Limb (tissue), 2 donors: ENCODE measurements at regions not wholly inside any gene's neighbourhood (a gene's known extent, or its start where the extent isn't known, plus 50 kb on each side); places are given as distances from the start of the nearest gene placed in this dataset.

Source experiments
- DNase-seq, 2 donors: peaks; one replicate each; pipeline ENCODE4 v3.0.0-alpha.2; 2016; ENCODE audit errors: extremely low spot score in 2 of 2

- DNase-seq, result no peak
Observed at GRCh38 chr5:173719731-173720082, 103.3 kb upstream of the BOD1 start.

GRCh38 chr5:173720286-173720952, 104.0 kb upstream of the BOD1 start:
- DNase-seq, result no peak

- no peak for DNase-seq
Observed at GRCh38 chr5:173720953-173721600, 104.6 kb upstream of the BOD1 start.

- no peak for DNase-seq
Observed at GRCh38 chr5:173721601-173722232, 105.3 kb upstream of the BOD1 start.

- no peak for DNase-seq
Observed at GRCh38 chr5:173726846-173727557, 110.6 kb upstream of the BOD1 start.

- DNase-seq, result no peak
Observed at GRCh38 chr5:173727839-173728778, 111.7 kb upstream of the BOD1 start.

GRCh38 chr5:173729079-173729765, 112.8 kb upstream of the BOD1 start:
- DNase-seq, result no peak

- no peak for DNase-seq
Observed at GRCh38 chr5:173730632-173731298, 114.3 kb upstream of the BOD1 start.

- DNase-seq, result no peak
Observed at GRCh38 chr5:173733021-173733420, 116.6 kb upstream of the BOD1 start.

- no peak for DNase-seq
Observed at GRCh38 chr5:173733425-173733824, 117.0 kb upstream of the BOD1 start.

GRCh38 chr5:173733831-173734501, 117.5 kb upstream of the BOD1 start:
- no peak for DNase-seq

GRCh38 chr5:173734716-173735115, 118.3 kb upstream of the BOD1 start:
- no peak for DNase-seq

GRCh38 chr5:173735184-173735583, 118.7 kb upstream of the BOD1 start:
- no peak for DNase-seq

- DNase-seq, result no peak
Observed at GRCh38 chr5:173735691-173736090, 119.2 kb upstream of the BOD1 start.

GRCh38 chr5:173736374-173736773, 119.9 kb upstream of the BOD1 start:
- no peak for DNase-seq

GRCh38 chr5:173736923-173737412, 120.5 kb upstream of the BOD1 start:
- no peak for DNase-seq

- no peak for DNase-seq
Observed at GRCh38 chr5:173739741-173740140, 123.3 kb upstream of the BOD1 start.

- DNase-seq, result no peak
Observed at GRCh38 chr5:173740400-173740799, 124.0 kb upstream of the BOD1 start.

- no peak for DNase-seq
Observed at GRCh38 chr5:173741087-173741486, 124.6 kb upstream of the BOD1 start.
